ENCODE measurements at regions not wholly inside any gene's neighbourhood (a gene's known extent, or its start where the extent isn't known, plus 50 kb on each side); places are given as distances from the start of the nearest gene placed in this dataset.

- H3K27me3 ChIP-seq (replicated peaks; ENCODE audit: control insufficient read depth, insufficient read depth, low read length): no peaks in the 10 kb centered on the region
- no peak for TF ChIP-seq CTCF (IDR thresholded peaks at IDR 0.05; ENCODE audit: insufficient read depth, low read length, poor library complexity, severe bottlenecking)
- no peak for DNase-seq (ENCODE audit: extremely low read depth, insufficient read length)
Measured at GRCh38 chr6:66605971-66606370, 898.9 kb upstream of the EYS start.

GRCh38 chr6:66605011-66605410 is 898.0 kb upstream of the EYS start:
- no peaks in the 10 kb centered on the region for H3K27me3 ChIP-seq (replicated peaks; ENCODE audit: control insufficient read depth, insufficient read depth, low read length)
- H3K4me3 ChIP-seq (replicated peaks; ENCODE audit: low read depth, low read length): no peak overlapping the region
- no peak for DNase-seq (ENCODE audit: extremely low read depth, insufficient read length)
- TF ChIP-seq CTCF (IDR thresholded peaks at IDR 0.05; ENCODE audit: insufficient read depth, low read length, poor library complexity, severe bottlenecking): no peak
- H3K36me3 ChIP-seq (ENCODE audit: control insufficient read depth, insufficient read depth, low read length): no peaks in the 10 kb centered on the region

More at GRCh38 chr6:66605971-66606370, 898.9 kb upstream of the EYS start:
- no peak overlapping the region for H3K4me3 ChIP-seq (replicated peaks; ENCODE audit: low read depth, low read length)
- no peaks in the 10 kb centered on the region for H3K36me3 ChIP-seq (ENCODE audit: control insufficient read depth, insufficient read depth, low read length)

- Histone ChIP-seq H3K36me3 (ENCODE audit: control insufficient read depth, insufficient read depth, low read length) (no peaks in the 10 kb centered on the region), H3K4me3 (replicated peaks; ENCODE audit: low read depth, low read length) (no peak overlapping the region), H3K27me3 (replicated peaks; ENCODE audit: control insufficient read depth, insufficient read depth, low read length) (no peaks in the 10 kb centered on the region)
- TF ChIP-seq CTCF (IDR thresholded peaks at IDR 0.05; ENCODE audit: insufficient read depth, low read length, poor library complexity, severe bottlenecking): no peak
- no peak for DNase-seq (ENCODE audit: extremely low read depth, insufficient read length)
Measured at GRCh38 chr6:66599541-66599940, 892.5 kb upstream of the EYS start.

GRCh38 chr6:66578362-66578761 is 871.3 kb upstream of the EYS start:
- H3K27me3 ChIP-seq (replicated peaks; ENCODE audit: control insufficient read depth, insufficient read depth, low read length): no peaks in the 10 kb centered on the region

GRCh38 chr6:66568271-66568670 is 861.2 kb upstream of the EYS start:
- Histone ChIP-seq H3K27me3 (replicated peaks; ENCODE audit: control insufficient read depth, insufficient read depth, low read length) (no peaks in the 10 kb centered on the region), H3K4me3 (replicated peaks; ENCODE audit: low read depth, low read length) (no peak overlapping the region), H3K36me3 (ENCODE audit: control insufficient read depth, insufficient read depth, low read length) (no peaks in the 10 kb centered on the region)
- TF ChIP-seq CTCF (IDR thresholded peaks at IDR 0.05; ENCODE audit: insufficient read depth, low read length, poor library complexity, severe bottlenecking): no peak
- no peak for DNase-seq (ENCODE audit: extremely low read depth, insufficient read length)

More at GRCh38 chr6:66578362-66578761, 871.3 kb upstream of the EYS start:
- no peaks in the 10 kb centered on the region for H3K36me3 ChIP-seq (ENCODE audit: control insufficient read depth, insufficient read depth, low read length)
- H3K4me3 ChIP-seq (replicated peaks; ENCODE audit: low read depth, low read length): no peak overlapping the region
- TF ChIP-seq CTCF (IDR thresholded peaks at IDR 0.05; ENCODE audit: insufficient read depth, low read length, poor library complexity, severe bottlenecking): no peak
- no peak for DNase-seq (ENCODE audit: extremely low read depth, insufficient read length)

GRCh38 chr6:66561479-66561878 is 854.5 kb upstream of the EYS start:
- DNase-seq (ENCODE audit: extremely low read depth, insufficient read length): no peak
- TF ChIP-seq CTCF (IDR thresholded peaks at IDR 0.05; ENCODE audit: insufficient read depth, low read length, poor library complexity, severe bottlenecking): no peak
- H3K27me3 ChIP-seq (replicated peaks; ENCODE audit: control insufficient read depth, insufficient read depth, low read length): no peaks in the 10 kb centered on the region
- H3K4me3 ChIP-seq (replicated peaks; ENCODE audit: low read depth, low read length): no peak overlapping the region
- H3K36me3 ChIP-seq (ENCODE audit: control insufficient read depth, insufficient read depth, low read length): no peaks in the 10 kb centered on the region
